ENCODE measurements at regions not wholly inside any gene's neighbourhood (a gene's known extent, or its start where the extent isn't known, plus 50 kb on each side); places are given as distances from the start of the nearest gene placed in this dataset.
"Not testable (repeated sequence)": the region's sequence is repeated elsewhere in the genome, so short reads cannot be mapped to it uniquely, and the experiment has no call there.

DNA sequence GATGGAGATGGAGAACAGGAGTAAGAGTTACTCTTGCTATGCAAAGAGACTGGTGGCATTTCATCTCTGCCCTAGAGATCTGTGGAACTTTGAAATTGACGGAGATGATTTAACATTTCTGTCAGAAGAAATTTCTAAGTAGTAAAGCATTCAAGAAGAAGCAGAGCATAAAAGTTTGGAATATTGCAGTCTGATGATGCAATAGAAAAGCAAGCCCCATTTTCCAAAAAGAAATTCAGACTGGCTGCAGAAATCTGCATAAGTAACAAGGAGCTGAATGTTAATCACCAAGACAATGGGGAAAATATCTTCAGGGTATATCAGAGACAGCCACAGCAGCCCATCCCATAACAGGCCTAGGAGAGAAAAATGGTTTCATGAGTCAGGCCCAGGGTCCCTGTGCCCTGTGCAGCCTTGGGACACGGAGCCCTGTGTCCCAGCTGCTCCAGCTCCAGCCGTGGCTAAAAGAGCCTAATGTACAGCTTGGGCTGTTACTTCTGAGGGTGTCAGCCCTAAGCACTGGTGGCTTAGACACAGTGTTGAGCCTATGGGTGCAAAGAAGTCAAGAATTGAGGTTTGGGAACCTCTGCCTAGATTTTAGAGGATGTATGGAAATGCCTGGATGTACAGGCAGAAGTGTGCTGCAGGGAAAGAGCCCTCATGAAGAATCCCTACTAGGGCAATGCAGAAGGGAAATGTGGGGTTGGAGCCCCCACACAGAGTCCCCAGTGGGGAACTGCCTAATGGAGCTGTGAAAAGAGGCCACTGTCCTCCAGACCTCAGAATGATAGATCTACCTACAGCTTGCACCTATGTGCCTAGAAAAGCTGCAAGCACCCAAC lies 616.6 kb downstream of the SLC16A7 start:
- ATAC-seq (no peak), DNase-seq (no peak)

GRCh38 chr12:60213272-60213671 lies 617.4 kb downstream of the SLC16A7 start:
- DNase-seq; ATAC-seq; intact Hi-C loops (cut with micrococcal nuclease): not testable (repeated sequence)

More for the DNA sequence above, 616.6 kb downstream of the SLC16A7 start:
- intact Hi-C loops (cut with micrococcal nuclease): no loop called here

GRCh38 chr12:60216226-60216625 lies 620.4 kb downstream of the SLC16A7 start:
- no peak for ATAC-seq
- no peak for DNase-seq
- intact Hi-C loops (cut with micrococcal nuclease): no loop called here

DNA sequence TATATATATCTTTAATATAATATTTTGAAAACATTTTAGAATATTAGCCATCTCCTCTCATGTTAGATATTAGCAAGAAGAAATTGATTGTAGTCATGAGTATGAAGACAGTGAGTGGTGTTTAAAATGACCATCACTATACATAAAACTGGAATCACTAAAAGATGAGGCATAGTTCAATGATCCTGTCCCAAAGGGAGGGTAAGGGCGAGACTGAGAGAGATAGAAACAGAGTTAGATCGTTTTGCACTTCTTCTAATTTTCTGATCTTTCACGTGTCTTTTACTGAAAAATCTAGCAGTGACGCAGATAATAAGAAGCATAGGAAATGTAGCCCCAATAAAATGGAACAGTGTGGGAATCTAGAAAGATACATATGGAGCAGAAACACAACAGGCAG lies 627.4 kb downstream of the SLC16A7 start:
- intact Hi-C loops (cut with micrococcal nuclease): no loop called here
- ATAC-seq: no peak
- DNase-seq: no peak

GRCh38 chr12:60225216-60226000 lies 629.6 kb downstream of the SLC16A7 start:
- no peak for ATAC-seq
- intact Hi-C loops (cut with micrococcal nuclease): no loop called here
- DNase-seq: no peak

GRCh38 chr12:60227916-60228315 lies 632.1 kb downstream of the SLC16A7 start:
- ATAC-seq: no peak
- intact Hi-C loops (cut with micrococcal nuclease): no loop called here
- no peak for DNase-seq

GRCh38 chr12:60230056-60230455 lies 634.2 kb downstream of the SLC16A7 start:
- DNase-seq: no peak
- no peak for ATAC-seq
- intact Hi-C loops (cut with micrococcal nuclease): no loop called here

DNA sequence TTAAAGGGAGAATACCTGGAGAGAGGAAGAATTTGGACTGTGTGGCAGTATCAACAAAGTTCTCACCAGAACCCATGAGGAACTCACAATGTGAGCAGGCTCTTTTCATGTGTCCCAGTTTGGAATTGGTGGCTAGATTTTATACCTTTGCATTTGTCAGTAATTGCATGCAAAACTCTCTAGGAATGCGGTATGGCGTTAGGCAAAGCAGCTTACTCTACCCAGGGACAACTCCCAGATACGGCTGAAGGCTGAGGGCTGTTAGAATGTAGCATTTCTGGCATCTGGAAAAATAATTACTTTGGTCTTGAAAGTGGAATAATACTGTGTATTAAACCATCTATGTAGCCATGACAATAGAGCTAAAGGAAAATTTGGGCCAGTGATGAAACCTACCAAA lies 635.5 kb downstream of the SLC16A7 start:
- DNase-seq (no peak), ATAC-seq (no peak)
- intact Hi-C loops (cut with micrococcal nuclease): no loop called here

- intact Hi-C loops (cut with micrococcal nuclease): no loop called here
- ATAC-seq (no peak), DNase-seq (no peak)
These were observed 636.4 kb downstream of the SLC16A7 start for GRCh38 chr12:60231976-60232907.

- intact Hi-C loops (cut with micrococcal nuclease); ATAC-seq; DNase-seq: not testable (repeated sequence)
These were observed 638.9 kb downstream of the SLC16A7 start for GRCh38 chr12:60234611-60235195.

DNA sequence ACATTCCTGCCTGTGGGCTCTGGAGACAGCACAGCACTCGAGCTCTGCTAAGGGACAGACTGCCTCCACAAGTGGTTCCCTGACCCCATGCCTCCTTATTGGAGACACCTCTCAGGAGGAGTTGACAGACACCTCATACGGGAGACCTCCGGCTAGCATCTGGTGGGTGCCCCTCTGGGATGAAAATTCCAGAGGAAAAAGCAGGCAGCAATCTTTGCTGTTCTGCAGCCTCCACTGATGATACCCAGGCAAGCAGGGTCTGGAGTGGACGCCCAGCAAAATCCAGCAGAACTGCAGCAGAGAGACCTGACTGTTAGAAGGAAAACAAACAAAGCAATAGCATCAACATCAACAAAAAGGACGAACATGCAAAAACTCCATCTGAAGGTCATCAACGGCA lies 639.4 kb downstream of the SLC16A7 start:
- DNase-seq (no peak), ATAC-seq (no peak)
- intact Hi-C loops (cut with micrococcal nuclease): no loop called here

- intact Hi-C loops (cut with micrococcal nuclease); DNase-seq; ATAC-seq: not testable (repeated sequence)
These were observed 640.6 kb downstream of the SLC16A7 start for GRCh38 chr12:60236416-60236815.

DNA sequence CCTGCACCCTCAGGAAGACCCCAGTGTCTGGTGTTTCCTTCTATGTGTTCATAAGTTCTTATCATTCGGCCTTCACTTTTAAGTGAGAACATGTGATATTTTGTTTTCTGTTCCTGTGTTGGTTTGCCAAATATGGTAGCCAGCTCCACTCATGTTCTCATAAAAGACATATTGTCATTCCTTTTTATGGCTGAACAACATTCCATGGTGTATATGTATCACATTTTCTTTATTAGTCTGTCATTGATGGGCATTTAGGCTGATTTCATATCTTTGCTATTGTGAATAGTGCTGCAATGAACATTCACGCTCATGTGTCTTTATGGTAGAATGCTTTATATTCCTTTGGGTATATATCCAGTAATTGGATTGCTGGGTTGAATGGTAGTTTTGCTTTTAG lies 645.1 kb downstream of the SLC16A7 start:
- ATAC-seq (no peak), DNase-seq (no peak)
- intact Hi-C loops (cut with micrococcal nuclease): no loop called here

- ATAC-seq (no peak), DNase-seq (no peak)
- intact Hi-C loops (cut with micrococcal nuclease): no loop called here
These were observed 655.3 kb downstream of the SLC16A7 start for GRCh38 chr12:60251091-60251490.

- ATAC-seq (no peak), DNase-seq (no peak)
- intact Hi-C loops (cut with micrococcal nuclease): no loop called here
These were observed 656.7 kb downstream of the SLC16A7 start for GRCh38 chr12:60252359-60253096.

GRCh38 chr12:60255044-60255443 lies 659.2 kb downstream of the SLC16A7 start:
- DNase-seq: no peak
- no peak for ATAC-seq
- intact Hi-C loops (cut with micrococcal nuclease): no loop called here

GRCh38 chr12:60257063-60257462 lies 661.2 kb downstream of the SLC16A7 start:
- DNase-seq (no peak), ATAC-seq (no peak)
- intact Hi-C loops (cut with micrococcal nuclease): no loop called here

- DNase-seq: no peak
- intact Hi-C loops (cut with micrococcal nuclease): no loop called here
- ATAC-seq: no peak
These were observed 663.4 kb downstream of the SLC16A7 start for GRCh38 chr12:60259225-60259624.

Measured in left ventricle myocardium superior (tissue), 1 donor.